Stimulated activated naive CD8-positive, alpha-beta T cell treated with anti-CD3 and anti-CD28 coated beads, Interleukin-15, amount 100 ng/mL, for 72 hours (primary cell): ENCODE measurements at regions not wholly inside any gene's neighbourhood (a gene's known extent, or its start where the extent isn't known, plus 50 kb on each side); places are given as distances from the start of the nearest gene placed in this dataset.

ENCODE experiments used
- ATAC-seq: fragments of 150-1000 bp; cut with Tn5 transposase; 2 replicates; pipeline ENCODE4 v1.10.0; 2021; ENCODE audit warnings: mild to moderate bottlenecking, moderate library complexity
- DNase-seq, 2 donors: peaks; one replicate each; pipeline ENCODE4 v3.0.0; 2021 to 2022
- H3K27ac Mint-ChIP-seq, 2 donors: one replicate each; pipeline ENCODE4 v1.8.0; 2022; ENCODE audit warnings: mild to moderate bottlenecking in 2 of 2, mixed read lengths in 2 of 2, moderate library complexity in 2 of 2
- H3K27me3 Mint-ChIP-seq: one replicate; pipeline ENCODE4 v1.8.0; 2022; ENCODE audit warnings: mixed read lengths
- H3K4me1 Mint-ChIP-seq: one replicate; pipeline ENCODE4 v1.8.0; 2022; ENCODE audit warnings: mild to moderate bottlenecking, mixed read lengths
- H3K4me3 Mint-ChIP-seq, 2 donors: one replicate each; pipeline ENCODE4 v1.8.0; 2022; ENCODE audit warnings: mild to moderate bottlenecking in 2 of 2, mixed read lengths in 2 of 2, moderate library complexity in 1 of 2
- H3K9me3 Mint-ChIP-seq, 2 donors: one replicate each; pipeline ENCODE4 v1.8.0; 2022; ENCODE audit warnings: mixed read lengths in 2 of 2

DNA sequence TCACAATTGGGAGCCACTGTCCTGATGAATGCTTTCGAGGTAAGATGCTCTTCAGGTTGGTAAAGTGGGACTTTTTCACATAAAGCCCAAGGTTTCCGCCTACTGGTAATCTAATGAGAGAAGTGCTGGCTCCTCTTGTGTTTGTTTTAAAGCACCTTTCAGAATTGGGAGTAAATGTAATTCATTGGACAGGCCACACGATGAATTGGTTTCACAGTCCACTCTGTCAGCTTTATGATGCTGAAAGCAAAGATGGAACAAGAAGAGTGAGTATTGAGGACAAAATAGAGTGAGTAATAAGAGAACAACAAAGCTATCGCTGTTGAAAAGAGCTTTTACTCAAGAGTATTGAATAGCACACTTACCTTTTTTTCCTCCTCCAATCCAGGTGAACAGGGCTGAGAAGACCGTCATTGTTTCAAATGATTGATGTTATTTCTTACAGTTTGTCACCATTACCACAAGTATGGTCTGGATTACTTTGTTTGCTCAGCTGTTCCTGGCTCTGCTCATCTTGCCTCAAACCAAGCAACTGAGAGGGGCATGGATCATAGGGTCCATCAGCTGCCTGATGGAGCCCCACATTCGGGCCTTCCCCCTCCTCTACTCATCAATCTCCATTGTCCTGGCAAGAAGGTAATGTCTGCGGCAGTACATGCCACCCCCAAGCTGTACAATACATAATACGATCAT, 136.1 kb upstream of the CNTN4 start:
- DNase-seq: no peak
- Mint-ChIP-seq H3K27ac (no peak overlapping the region), H3K4me1 (no peaks in the 10 kb centered on the region), H3K9me3 (peaks cover 6 to 8% of the 10 kb centered on the region in 2 donors), H3K27me3 (no peaks in the 10 kb centered on the region), H3K4me3 (no peak overlapping the region)
- no peak for ATAC-seq

GRCh38 chr3:1963896-1964295, 134.8 kb upstream of the CNTN4 start:
- DNase-seq (no peak), ATAC-seq (no peak)
- H3K27ac Mint-ChIP-seq: no peak overlapping the region
- H3K9me3 Mint-ChIP-seq: peaks cover 2 to 3% of the 10 kb centered on the region in 2 donors
- H3K4me3 Mint-ChIP-seq: no peak overlapping the region
- H3K4me1 Mint-ChIP-seq: no peaks in the 10 kb centered on the region
- no peaks in the 10 kb centered on the region for H3K27me3 Mint-ChIP-seq

DNA sequence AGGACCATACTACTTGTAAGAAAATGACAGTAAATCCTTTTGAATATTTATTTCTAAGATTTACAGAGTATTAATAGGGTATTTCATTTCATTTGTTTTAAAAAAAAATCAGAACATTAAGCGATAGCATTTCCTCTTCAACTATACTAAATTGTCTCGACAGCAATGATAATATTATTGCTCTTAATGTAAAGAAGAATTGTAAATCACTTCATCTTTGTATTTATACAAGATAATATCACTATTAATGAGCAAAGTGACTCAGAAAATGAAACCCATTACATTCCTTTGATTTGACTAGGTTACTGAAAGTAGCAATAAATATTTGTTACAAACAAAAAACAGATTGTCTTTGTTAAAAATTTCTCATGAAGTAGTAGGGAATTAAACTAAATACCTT, 131.1 kb upstream of the CNTN4 start:
- Mint-ChIP-seq H3K4me3 (no peak overlapping the region), H3K27me3 (no peaks in the 10 kb centered on the region)
- no peak for ATAC-seq

DNA sequence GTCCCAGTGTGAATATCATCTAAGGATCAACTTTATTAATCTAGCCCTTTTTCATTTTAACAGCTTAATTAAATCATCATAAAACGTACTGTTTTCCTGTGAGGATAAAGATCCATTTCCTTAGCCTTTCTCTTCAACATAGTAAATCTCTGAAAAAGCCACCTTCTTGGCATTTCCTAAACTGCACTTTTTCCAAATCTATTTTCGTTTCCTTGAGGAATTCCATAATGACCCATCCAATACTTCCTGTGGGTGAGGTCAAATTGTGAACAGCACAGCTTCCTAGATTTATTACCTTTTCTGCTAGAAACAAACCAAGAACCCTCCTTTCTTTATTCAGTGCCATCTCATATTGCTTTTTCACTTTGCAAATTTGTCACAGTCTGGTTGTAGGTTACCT, 129.4 kb upstream of the CNTN4 start:
- DNase-seq: no peak
- no peak for ATAC-seq
- H3K4me3 Mint-ChIP-seq: no peak overlapping the region
- no peaks in the 10 kb centered on the region for H3K27me3 Mint-ChIP-seq
- H3K4me1 Mint-ChIP-seq: no peaks in the 10 kb centered on the region
- peaks cover 3 to 9% of the 10 kb centered on the region in 2 donors for H3K9me3 Mint-ChIP-seq
- no peak overlapping the region for H3K27ac Mint-ChIP-seq

More for the DNA sequence above, 131.1 kb upstream of the CNTN4 start:
- Mint-ChIP-seq H3K4me1 (no peaks in the 10 kb centered on the region), H3K27ac (no peak overlapping the region), H3K9me3 (peaks cover 0 to under 1% of the 10 kb centered on the region in 2 donors)
- DNase-seq: no peak

DNA sequence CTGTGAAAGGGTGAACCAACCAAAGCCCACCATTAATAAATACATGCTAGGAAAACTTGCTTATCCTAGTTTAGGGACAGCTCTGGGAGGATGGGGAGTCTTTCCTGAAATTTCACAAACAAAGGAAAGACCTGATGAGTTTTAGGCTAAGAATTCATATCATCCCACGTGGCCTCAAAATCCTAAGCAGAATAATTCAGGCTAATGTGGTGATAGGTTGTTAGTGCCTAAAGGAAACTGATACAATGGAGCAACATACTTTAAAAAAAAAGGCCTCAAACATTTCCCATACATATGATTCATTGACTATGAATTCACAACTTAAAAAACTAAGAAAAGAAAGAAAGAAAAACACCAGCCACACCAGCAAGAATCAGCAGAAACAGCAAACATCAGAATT, 126.9 kb upstream of the CNTN4 start:
- H3K27ac Mint-ChIP-seq: no peak overlapping the region
- H3K27me3 Mint-ChIP-seq: no peaks in the 10 kb centered on the region
- peaks cover 20 to 21% of the 10 kb centered on the region in 2 donors for H3K9me3 Mint-ChIP-seq
- DNase-seq: no peak
- H3K4me1 Mint-ChIP-seq: no peaks in the 10 kb centered on the region
- ATAC-seq: no peak
- H3K4me3 Mint-ChIP-seq: no peak overlapping the region

GRCh38 chr3:1979961-1980615, 118.6 kb upstream of the CNTN4 start:
- Mint-ChIP-seq H3K9me3 (peaks cover 11 to 16% of the 10 kb centered on the region in 2 donors), H3K27me3 (no peaks in the 10 kb centered on the region), H3K27ac (no peak overlapping the region), H3K4me3 (no peak overlapping the region), H3K4me1 (no peaks in the 10 kb centered on the region)
- DNase-seq: no peak
- ATAC-seq: no peak

GRCh38 chr3:1987980-1988379, 110.7 kb upstream of the CNTN4 start:
- Mint-ChIP-seq H3K27me3 (no peaks in the 10 kb centered on the region), H3K27ac (no peak overlapping the region), H3K4me1 (no peaks in the 10 kb centered on the region), H3K9me3 (no peaks in the 10 kb centered on the region), H3K4me3 (no peak overlapping the region)
- ATAC-seq: no peak
- no peak for DNase-seq

DNA sequence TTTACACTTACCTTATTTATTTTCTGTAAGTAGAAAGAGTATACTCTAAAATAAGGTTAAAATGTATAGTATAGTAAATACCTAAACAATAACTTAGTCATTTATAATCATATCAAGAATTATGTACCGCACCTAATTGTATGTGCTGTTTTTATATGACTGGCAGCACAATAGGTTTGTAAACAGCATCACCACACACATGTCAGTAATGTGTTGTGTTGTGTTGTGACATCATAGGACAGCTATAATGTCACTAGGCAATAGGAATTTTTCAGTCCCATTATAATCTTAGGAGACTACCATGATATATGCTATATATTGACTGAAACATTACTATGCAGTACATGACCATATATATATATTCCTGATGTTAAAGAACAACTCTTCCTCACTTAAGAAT, 99.9 kb upstream of the CNTN4 start:
- no peak overlapping the region for H3K27ac Mint-ChIP-seq
- ATAC-seq: no peak

GRCh38 chr3:2001306-2002108, 97.2 kb upstream of the CNTN4 start:
- H3K9me3 Mint-ChIP-seq: peaks cover 7 to 10% of the 10 kb centered on the region in 2 donors
- no peak for ATAC-seq
- H3K27ac Mint-ChIP-seq: no peak overlapping the region
- no peaks in the 10 kb centered on the region for H3K4me1 Mint-ChIP-seq
- no peaks in the 10 kb centered on the region for H3K27me3 Mint-ChIP-seq
- no peak overlapping the region for H3K4me3 Mint-ChIP-seq
- DNase-seq: no peak

More for the DNA sequence above, 99.9 kb upstream of the CNTN4 start:
- Mint-ChIP-seq H3K4me1 (no peaks in the 10 kb centered on the region), H3K4me3 (no peak overlapping the region), H3K27me3 (no peaks in the 10 kb centered on the region), H3K9me3 (no peaks in the 10 kb centered on the region)
- DNase-seq: no peak

- no peak for ATAC-seq
- H3K4me3 Mint-ChIP-seq: no peak overlapping the region
- no peak for DNase-seq
- peaks cover 2 to 4% of the 10 kb centered on the region in 2 donors for H3K9me3 Mint-ChIP-seq
- no peaks in the 10 kb centered on the region for H3K4me1 Mint-ChIP-seq
- H3K27ac Mint-ChIP-seq: no peak overlapping the region
- H3K27me3 Mint-ChIP-seq: no peaks in the 10 kb centered on the region
Observed at GRCh38 chr3:2023959-2024358, 74.7 kb upstream of the CNTN4 start.

GRCh38 chr3:2024713-2025112, 74.0 kb upstream of the CNTN4 start:
- DNase-seq: no peak
- no peaks in the 10 kb centered on the region for H3K27me3 Mint-ChIP-seq
- no peak overlapping the region for H3K27ac Mint-ChIP-seq

GRCh38 chr3:2029559-2029958, 69.1 kb upstream of the CNTN4 start:
- Mint-ChIP-seq H3K4me1 (no peaks in the 10 kb centered on the region), H3K9me3 (peaks cover 13 to 18% of the 10 kb centered on the region in 2 donors), H3K27me3 (no peaks in the 10 kb centered on the region), H3K27ac (no peak overlapping the region), H3K4me3 (no peak overlapping the region)
- ATAC-seq: no peak
- DNase-seq: no peak

More at GRCh38 chr3:2024713-2025112, 74.0 kb upstream of the CNTN4 start:
- no peak for ATAC-seq
- Mint-ChIP-seq H3K4me3 (no peak overlapping the region), H3K4me1 (no peaks in the 10 kb centered on the region), H3K9me3 (peaks cover 6 to 7% of the 10 kb centered on the region in 2 donors)

DNA sequence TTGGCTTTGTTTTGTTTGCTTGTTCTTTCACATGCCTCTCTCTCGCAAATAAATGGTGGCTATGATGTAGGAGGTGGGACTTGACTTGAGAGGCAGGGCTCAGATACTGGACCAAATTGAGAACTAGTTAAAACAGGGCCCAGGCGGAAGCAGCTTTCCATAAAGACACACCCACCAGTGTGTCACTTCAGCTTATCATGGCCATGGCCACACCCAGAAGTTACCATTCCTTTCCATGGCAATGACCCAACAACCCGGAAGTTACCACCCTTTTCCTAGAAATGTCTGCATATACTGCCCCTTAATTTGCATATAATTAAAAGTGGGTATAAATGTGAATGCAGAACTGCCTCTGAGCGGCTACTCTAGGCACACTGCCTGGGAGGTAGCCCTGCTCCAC, 62.6 kb upstream of the CNTN4 start:
- DNase-seq (no peak), ATAC-seq (no peak)
- Mint-ChIP-seq H3K4me1 (no peaks in the 10 kb centered on the region), H3K27ac (no peak overlapping the region), H3K27me3 (no peaks in the 10 kb centered on the region), H3K9me3 (peaks cover 1 to 6% of the 10 kb centered on the region in 2 donors), H3K4me3 (no peak overlapping the region)

- ATAC-seq (no peak), DNase-seq (no peak)
- Mint-ChIP-seq H3K4me1 (no peaks in the 10 kb centered on the region), H3K27me3 (no peaks in the 10 kb centered on the region), H3K9me3 (peaks cover 0 to 5% of the 10 kb centered on the region in 2 donors), H3K27ac (no peak overlapping the region), H3K4me3 (no peak overlapping the region)
Observed at GRCh38 chr3:2041931-2042330, 56.7 kb upstream of the CNTN4 start.
